Stimulated activated CD8-positive, alpha-beta memory T cell treated with anti-CD3 and anti-CD28 coated beads, Interleukin-7, amount 100 ng/mL, for 24 hours (primary cell): ENCODE measurements at regions not wholly inside any gene's neighbourhood (a gene's known extent, or its start where the extent isn't known, plus 50 kb on each side); places are given as distances from the start of the nearest gene placed in this dataset.

Source experiments
- DNase-seq: peaks from one replicate; pipeline ENCODE4 v3.0.0-alpha.2; 2020; ENCODE audit warnings: low read depth

DNA sequence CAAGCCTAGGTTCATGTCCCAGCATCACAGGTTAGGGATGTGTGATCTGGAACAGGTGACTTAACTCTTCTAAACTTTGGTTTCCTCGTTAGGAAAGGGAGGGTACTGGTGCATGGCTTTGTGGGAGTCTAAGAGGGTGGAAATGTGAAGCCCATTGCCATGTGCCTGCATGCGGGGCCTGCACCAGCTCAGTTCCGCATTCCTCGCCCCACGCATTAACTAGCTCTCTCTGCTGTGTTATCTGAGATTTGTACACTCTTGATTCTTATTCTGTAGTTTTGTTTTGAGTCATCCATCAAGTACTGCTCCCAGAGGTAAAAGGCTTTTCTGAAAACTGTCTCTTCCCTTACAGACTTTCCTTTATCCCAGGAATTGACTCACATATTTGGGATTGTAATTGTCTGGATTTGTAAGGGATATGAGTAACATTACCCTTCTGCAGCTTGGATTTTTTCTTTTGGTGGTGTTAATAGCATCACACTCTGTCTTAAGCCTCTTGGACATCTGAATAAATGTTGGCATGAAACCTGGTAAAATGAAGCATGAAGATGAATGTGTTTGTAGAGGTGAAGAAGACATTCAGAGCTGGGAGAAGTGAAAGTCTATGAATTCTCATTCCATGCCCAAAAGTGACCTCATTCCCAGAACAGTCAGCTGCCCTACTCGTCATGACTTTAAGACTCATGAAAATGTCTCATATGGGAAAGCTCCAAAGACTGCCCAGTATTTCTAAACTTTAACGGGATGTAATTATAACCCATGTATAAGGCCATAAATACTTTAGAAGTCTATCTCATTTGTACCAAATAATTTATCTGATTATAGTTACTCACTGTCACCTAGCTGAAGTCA, 357.3 kb downstream of the FOXA2 start:
- DNase-seq, result no peak

DNA sequence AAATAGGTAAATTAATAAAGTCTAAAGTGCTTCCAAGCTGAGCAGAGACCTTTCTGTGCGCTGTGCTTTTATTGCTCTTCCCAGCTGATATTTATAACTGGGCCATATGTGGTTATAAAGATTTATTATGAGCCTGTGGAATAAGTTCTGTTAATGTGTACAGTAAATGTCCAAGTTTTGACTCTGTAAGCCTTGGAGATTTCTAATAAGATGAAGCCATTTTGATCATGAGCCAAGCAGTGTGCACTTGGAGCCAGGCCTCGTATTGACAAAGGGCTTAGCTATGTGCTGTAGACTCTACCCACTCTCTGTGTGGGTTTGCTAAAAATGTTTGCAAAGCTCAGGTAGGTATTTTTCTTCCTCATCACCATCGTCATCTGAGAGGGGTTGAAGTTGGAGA, 361.1 kb downstream of the FOXA2 start:
- no peak for DNase-seq

DNA sequence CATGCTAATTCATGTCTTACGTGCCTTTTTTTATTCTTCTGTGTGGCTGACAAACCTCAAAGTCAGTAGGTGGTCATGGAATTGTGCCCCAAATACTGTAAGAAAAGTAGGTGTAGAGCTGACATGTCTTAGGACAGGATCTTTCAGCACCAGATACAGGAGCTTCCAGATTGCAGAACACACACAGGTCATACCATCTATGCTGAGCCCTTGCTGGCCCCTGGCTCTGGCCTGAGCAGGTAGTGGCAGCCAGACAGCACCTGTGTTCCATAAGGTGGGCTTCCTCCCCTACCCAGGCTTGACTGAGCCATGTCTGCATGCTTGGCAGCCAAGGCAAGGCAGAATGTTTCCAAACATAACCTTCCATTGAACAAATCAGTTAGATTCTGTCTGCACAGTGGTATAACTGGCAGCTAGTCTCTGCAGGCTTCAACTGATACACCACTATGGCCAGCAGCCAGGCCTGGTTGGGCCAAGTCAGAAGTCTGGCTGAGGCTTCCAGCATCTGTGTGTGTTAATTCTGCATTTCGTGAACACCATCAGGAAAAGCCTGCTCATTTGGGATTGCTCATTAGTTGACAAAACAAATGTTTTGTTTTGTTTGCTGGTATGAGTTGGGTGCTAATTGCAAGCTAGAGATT, 366.5 kb downstream of the FOXA2 start:
- no peak for DNase-seq

DNA sequence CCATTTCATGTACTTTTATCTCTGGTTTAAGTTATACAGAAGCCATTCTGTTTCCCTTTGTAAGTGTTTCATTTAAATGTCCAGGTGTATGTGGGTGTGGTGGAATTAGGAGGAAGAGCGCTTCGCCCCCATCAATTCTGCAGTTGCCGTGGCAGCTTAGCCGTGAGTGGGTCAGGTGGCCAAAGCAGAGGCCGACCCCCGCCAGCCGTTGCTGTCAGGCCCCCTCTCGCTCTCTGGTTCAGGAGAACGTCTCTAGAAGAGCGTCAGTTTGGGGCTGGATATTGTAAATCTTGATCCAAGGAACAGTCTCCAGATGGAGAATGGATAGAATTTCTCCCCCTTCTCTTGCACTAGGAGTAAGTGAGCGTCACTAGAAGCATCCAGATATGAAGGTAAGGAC, 367.4 kb downstream of the FOXA2 start:
- DNase-seq, result no peak

DNA sequence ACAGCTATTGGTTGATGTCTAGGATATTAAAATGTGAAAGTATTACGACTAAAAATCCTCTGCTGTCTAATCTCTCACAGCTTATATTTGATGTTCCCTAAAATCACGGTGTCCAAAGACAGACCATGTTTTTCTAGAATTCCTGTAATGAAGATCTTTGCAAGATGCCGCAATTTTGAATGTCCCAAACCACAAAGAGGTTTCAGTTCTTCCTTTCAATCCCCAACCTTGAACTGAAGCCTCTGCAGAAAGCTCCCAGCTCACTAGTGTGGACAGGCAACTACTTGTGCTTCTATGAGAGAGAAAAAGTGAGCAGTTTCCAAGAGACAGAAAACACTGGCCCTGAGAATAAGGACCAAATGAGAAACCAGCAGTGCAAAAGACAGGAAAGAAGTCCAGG, 370.1 kb downstream of the FOXA2 start:
- no peak for DNase-seq

DNA sequence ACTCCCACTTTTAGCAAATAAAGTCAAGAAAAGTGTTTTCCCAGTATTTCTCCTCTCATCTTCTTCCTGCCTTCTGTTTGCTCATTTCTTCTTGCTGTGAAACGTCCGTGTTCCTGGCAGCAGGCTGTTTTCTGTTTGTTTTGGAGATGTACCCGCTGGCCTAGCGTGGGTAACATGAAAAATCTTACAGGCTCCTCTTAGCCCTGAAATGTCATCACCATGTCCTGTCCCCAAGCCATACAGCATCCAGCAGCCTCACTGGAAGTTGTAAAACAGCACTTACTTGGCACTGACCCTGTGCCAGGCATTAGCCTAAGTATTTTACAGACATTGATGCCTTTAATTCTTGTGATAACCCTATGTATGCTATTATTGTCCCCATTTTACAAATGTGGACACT, 371.1 kb downstream of the FOXA2 start:
- no peak for DNase-seq

DNA sequence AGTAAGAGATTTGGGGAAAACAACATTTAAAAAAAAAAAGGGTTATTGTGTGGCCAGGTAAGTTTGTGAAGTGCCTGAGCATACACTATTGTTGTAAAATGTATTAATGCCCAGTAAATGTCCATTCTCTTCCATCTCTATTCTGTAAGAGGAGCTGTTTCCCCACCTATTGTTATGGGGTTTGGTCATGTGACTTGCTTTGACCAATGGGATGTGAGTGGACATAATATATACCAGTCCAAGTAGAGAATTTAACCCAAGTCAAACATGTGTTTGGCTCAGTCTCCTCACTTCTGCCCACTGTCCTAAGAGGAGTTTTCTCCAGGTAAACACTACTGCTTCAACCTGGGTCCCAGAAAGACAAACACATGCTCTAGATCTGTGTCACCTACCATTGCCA, 377.1 kb downstream of the FOXA2 start:
- DNase-seq, result no peak

DNA sequence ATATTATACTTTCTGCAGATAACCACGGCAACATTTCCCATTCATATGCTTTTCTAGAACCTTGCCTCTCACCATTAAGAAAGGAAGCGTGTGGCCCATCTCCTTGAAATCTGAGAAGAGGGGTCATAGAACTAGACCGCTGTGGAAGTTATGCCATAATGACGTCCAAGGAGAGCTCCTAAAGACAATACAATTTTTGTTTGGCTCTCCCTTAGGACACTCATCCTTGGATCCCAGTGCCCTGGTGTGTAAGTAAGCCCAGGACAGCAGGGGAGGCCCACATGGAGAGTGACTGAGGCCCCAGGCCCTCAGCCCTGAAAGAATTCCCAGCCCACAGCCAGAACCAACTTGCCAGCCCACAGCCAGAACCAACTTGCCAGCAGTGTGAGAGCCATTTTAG, 379.6 kb downstream of the FOXA2 start:
- no peak for DNase-seq

DNA sequence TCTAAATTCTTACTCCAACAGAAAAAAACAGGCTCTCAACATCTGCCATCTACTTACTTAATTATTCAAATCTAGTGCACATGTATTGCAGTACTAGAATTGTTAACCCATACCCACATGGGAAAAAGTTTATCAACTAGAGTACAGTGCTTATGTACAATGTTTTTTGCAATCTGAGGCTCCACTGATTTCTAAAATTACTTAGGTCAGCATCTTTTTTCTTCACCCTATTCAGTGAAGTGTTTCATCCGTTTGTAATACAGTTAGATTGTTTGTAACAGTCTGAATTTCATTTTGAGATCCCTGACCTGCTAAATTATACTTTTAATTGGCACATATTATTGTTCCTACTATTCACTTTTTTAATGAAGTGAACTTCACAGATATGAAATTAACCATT, 402.2 kb downstream of the FOXA2 start:
- DNase-seq, result no peak

DNA sequence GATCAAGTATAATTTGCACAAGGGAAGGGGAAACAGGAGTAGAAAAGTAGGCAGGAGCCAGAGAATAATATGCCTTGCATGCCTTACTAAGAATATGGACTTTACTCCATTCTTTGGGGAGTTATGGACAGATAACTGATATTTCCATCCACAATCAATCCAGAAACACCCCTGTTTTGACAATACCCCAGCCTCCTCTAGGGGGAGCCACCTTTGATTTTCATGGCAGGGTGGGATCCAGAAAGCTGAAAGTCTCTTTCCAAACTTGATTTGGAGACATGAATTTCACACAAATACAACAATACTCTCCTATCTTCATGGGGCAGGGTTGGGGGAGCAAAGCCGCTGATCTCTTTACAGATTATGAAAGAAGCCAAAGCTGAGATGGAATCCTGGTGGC, 404.1 kb downstream of the FOXA2 start:
- DNase-seq, result no peak

DNA sequence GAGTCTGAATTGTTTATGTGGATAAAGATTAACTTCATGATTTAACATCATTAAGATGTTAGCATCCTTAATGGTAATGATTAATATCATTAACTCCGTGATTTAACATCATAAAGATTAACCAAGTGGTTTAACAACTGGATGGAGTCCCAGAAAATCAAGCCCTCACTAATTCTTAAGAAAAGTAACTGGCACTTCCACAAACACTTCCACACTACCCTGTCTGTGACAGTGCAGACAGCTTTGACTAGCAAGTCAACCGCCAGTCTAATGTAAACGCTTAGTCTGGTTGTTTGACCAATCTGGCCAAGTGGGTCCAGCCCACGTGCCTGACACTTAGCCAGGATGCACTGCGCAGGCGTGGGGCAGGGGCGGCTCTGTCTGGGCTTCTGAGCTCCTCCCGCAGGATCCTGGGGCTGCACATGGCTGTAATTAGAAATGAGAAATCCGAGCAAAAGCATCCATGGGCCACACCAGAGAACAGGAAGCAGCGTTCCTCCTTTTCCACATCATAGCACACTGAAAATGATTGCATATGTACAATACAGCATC, 424.2 kb downstream of the FOXA2 start:
- no peak for DNase-seq

DNA sequence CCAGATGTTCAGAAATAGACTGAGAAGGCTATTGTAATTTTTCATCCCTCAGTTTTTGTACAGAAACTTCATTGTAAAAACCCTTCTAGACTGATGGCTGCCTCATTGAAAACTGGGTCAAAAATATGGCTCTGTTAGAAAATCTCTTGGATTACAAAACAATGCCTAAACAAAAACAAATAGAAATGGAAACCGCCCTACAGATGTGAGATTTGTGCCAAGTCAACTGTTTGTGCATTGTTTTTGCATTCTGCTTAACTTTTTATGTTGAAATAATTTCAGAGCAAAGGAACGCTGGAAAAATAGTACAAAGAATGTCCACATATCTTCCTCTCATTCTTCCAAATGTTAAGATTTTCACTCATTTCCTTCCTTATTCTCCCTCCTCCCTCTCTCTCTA, 425.1 kb downstream of the FOXA2 start:
- DNase-seq, result no peak

DNA sequence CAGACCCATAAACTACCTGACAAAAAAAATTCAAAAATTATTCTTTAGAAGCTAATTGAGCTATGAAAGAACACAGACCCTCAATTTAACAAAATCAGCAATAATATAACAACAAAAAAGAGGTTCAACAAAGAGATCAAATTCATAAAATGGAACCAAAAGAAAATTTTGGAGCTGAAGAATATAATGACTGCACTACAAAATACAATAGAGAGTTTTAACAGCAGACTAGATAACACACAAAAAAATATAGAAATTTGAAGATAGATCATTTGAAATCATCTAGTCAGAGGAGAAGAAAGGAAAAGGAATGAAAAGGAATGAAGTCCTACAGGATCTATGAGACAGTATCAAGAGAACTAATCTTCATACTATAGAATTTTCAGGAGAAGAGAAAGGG, 422.1 kb downstream of the PAX1 start:
- no peak for DNase-seq

DNA sequence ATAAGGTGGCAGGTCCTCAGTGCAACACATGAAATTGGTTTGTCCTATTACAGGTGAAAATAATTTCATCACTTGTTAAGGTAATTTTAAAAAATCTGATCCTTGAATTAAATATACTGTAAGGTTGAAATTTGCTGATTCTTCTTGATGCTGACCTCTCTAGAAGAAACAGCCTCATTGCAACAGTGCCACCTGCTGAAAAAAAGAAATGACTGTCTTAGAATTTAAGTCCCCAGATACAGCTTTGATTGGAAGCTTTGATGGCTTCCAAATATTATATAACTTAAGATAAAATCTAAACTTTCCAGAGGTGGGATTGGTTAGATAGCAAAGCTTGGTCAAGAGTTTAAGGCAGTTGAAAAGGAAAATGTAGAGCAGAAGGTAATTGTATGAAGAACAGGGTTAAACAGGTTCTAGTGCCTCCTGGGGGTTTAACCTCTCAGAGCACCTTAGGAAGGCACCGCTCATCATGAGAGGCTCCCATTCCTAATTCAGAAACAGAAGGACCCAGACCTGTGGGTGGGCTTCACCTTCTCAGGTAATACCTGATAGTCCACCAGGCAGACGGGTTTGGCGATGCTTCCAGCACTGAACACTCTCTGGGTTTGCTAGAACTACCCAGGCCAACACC, 401.0 kb downstream of the PAX1 start:
- DNase-seq, result no peak

DNA sequence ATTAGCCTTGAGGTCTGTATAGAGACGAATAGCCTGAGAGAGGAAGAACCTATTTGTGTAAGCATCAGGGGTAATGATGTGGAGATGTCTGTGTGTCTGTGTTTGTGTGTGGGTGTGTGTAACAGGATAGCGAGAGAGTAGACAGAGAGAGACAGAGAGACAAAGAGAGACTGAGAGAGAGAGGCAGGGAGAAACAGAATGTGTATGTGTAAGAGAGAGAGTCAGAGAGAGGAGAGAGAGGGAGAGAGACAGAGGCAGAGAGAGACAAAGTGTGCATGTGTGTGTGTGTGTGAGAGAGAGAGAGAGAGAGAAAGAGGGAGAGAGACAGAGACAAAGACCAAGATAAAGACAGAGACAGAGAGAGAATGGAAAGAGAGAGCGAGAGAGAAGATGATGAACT, 396.1 kb downstream of the PAX1 start:
- no peak for DNase-seq

DNA sequence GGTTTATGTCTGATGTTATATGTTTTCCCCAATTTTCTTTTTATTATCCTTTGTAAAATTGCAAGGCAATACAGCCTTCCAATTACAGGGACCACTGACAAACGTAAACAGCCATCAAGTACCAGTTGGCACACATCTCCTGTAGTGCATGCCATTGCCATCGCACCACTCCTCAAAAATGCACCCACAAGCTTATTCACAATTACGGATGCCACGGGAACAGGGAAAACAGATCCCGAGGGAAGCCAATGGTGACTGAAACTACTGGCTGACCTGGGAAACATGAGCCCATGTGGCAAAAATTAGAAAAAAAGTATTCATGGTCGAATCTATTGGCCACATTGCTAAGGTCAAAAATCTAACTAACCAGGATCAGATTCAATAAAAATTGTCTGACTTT, 395.2 kb downstream of the PAX1 start:
- no peak for DNase-seq

DNA sequence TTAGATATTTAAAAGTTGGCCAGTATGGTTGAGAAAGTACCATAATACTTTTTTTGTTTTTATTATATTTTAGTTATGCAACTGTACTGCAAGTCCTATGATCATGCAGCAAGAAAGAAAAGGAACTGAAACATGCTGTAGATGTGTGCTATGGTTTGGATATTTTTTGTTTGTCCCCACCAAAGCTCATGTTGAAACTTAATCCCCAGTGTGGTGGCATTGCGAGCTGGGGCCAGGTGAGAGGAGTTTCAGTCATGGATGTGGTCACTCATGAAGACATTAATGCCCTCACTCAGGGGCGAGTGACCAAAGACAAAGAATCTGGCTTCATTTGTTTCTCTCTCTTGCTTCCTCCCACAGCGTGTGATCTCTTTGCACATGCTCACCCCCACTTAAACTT, 393.9 kb downstream of the PAX1 start:
- DNase-seq, result no peak

DNA sequence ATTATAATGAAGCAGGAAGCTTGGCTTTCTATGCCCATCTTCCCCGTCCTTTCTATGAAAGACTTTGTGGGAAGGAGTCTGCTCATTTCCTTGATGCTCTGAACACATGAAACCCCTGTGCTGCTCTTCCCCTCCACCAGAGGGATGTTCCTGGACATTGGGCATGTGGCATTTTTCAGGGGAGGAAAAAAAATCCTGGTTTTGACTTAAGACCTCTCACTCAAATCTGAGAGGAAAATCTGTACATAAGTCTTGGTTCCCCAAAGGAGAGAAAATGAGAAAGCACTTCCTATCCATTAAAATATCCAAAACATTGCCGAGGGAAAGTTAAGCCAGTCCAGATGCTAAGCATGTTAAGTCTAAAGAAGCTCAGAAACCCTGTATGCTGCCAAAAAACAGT, 393.0 kb downstream of the PAX1 start:
- DNase-seq, result no peak

DNA sequence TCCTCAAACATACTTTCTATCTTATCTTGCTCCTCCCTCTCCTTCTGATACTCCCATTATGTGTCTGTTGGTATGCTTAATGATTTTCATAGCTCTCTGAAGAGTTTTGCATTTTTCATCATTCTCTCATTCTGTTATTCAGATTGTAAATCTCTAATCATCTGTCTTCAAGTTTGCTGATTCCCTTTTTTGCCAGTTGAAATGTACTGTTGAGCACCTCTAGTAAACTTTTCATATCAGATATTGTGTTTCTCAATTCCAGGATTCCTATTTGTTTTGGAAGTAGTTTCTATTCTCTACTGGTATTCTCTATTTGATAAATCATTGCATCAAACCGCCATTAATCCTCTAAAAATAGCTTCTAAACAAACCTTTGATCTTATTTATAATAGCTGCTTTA, 387.7 kb downstream of the PAX1 start:
- DNase-seq, result no peak

DNA sequence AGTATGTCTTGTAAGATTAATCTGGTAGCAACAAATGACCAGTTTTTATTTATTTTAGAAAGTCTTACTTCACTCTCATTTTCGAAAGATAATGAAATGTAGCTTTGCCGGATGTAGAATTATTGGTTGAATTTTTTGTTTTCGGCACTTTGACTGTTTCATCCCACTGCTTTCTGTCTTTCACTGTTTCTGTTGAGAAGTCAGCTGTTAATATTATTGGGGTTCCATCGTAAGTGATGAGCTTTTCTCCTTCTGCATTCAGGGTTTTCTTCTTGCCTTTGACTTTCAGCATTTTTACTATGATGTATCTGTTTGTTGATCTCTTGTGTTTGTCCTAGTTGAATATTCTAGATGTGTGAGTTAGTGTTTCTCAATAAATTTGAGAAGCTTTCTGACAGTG, 383.4 kb downstream of the PAX1 start:
- DNase-seq, result no peak

DNA sequence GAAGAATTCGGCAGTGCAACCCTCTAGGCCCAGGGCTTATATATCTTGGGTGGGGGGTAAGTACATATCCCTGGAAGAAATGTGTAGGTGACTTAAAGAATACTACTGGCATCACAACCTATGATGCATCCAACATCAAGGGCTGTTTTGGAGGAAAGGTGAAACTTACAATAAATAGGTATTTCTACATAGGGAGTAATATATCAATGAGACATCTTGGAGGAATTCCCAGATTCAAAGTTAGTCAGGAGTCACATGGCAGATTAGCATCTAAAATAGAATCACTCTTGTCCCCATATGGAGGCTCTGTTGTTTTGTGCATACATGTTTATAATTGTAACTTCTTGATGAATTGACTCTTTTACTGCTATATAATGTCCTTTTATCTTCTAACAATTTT, 375.5 kb downstream of the PAX1 start:
- no peak for DNase-seq

DNA sequence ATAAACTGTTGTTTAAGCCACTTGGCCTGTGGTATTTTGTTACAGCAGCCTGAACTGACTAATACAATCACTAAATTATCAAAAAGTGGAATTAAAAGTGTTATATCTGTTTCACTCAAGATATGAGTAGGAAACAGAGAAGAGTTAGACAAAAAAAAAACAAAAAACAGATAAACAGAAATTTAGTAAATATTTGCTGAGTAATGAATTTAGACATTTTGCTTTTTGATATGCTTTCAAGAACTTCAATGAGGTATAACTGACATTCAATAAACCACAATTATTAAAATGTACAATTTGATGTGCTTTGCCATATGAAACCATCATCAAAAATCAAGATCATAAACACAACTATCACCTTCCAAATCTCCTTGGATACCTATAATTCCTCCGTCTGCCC, 369.2 kb downstream of the PAX1 start:
- DNase-seq, result no peak

DNA sequence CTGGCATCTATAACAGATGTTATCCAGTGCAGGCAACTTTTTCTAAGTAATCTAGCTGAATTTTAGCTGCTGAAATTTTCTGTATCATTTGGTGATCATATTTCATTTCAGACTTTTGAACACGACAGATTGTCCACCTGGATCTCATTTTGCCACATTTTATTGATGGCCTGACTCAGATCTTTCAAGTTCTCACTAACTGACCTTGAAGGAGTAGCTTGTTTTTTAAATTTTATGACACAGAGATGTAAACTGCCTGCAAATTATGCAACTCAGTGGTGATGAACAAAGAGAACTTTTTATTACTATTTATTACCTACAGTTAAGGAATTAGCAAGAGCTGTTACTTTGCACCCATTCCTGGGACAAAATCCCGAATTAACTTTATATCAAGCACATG, 366.4 kb downstream of the PAX1 start:
- no peak for DNase-seq
